Upper lobe of right lung (tissue), 1 donor: ENCODE measurements at regions not wholly inside any gene's neighbourhood (a gene's known extent, or its start where the extent isn't known, plus 50 kb on each side); places are given as distances from the start of the nearest gene placed in this dataset.
"Not testable (repeated sequence)": the region's sequence is repeated elsewhere in the genome, so short reads cannot be mapped to it uniquely, and the experiment has no call there.

Source experiments
- ATAC-seq: fragments of 200-7000 bp; cut with Tn5 transposase; one replicate; pipeline ENCODE4 v1.9.1; 2020; ENCODE audit warnings: mild to moderate bottlenecking, moderate library complexity
- DNase-seq: peaks from one replicate; pipeline ENCODE4 v3.0.0-alpha.2; 2020
- H3K27ac ChIP-seq: fragments of 200-600 bp; one replicate; pipeline ENCODE4 v1.8.0; 2022
- H3K27me3 ChIP-seq: fragments of 200-600 bp; one replicate; pipeline ENCODE4 v1.8.0; 2022; ENCODE audit warnings: mild to moderate bottlenecking
- H3K36me3 ChIP-seq: fragments of 200-600 bp; one replicate; pipeline ENCODE4 v1.8.0; 2022
- H3K4me1 ChIP-seq: fragments of 200-600 bp; one replicate; pipeline ENCODE4 v1.8.0; 2022
- H3K4me3 ChIP-seq: fragments of 200-600 bp; one replicate; pipeline ENCODE4 v1.8.0; 2022; ENCODE audit warnings: mild to moderate bottlenecking
- H3K9me3 ChIP-seq: fragments of 200-600 bp; one replicate; pipeline ENCODE4 v1.8.0; 2022
- intact Hi-C: fragments of 100-400 bp; cut with DNase I; formaldehyde crosslinking; loops from one replicate; pipeline ENCODE4 v1.11.0; 2022
- TF ChIP-seq, protein P1 (sequence below): fragments of 200-600 bp; IDR thresholded peaks from one replicate; pipeline ENCODE4 v1.8.0; 2022; ENCODE audit warnings: antibody characterized with exemption
- donor health status: DM: no; HTN: yes; CAD: no; lungs with severe emphysema.

DNA sequence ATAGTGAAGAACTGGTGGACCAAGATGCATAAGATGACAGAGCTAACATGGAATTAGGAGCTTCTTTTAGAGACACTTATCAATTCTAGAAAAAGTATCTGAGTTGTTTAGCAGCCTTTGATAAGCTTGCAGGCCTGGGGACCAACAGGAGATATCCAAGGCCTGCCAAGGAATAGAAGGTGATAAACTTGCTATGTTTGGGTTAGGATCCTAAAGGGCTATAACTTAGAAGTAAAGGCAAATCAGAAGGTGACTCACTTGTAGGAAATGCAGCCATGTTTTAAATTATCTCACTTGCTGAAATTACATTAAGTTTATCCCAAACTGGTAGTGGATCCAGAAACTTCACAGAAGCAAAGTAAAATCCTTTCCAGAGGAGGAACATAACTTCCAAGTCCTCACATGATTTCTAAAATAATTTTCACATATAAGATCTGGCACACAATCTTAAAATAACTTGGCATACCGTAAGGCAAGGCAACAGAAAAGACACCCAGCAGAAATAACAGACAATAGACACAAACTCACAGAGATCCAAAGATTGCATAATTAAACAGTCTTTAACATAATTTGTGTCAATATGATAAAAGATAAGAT lies 69.6 kb upstream of the TEAD1 start:
- H3K4me1 ChIP-seq, result no peaks in the 10 kb centered on the region
- TF ChIP-seq, protein P1, sequence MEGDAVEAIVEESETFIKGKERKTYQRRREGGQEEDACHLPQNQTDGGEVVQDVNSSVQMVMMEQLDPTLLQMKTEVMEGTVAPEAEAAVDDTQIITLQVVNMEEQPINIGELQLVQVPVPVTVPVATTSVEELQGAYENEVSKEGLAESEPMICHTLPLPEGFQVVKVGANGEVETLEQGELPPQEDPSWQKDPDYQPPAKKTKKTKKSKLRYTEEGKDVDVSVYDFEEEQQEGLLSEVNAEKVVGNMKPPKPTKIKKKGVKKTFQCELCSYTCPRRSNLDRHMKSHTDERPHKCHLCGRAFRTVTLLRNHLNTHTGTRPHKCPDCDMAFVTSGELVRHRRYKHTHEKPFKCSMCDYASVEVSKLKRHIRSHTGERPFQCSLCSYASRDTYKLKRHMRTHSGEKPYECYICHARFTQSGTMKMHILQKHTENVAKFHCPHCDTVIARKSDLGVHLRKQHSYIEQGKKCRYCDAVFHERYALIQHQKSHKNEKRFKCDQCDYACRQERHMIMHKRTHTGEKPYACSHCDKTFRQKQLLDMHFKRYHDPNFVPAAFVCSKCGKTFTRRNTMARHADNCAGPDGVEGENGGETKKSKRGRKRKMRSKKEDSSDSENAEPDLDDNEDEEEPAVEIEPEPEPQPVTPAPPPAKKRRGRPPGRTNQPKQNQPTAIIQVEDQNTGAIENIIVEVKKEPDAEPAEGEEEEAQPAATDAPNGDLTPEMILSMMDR, result no peak
- H3K36me3 ChIP-seq, result no peaks in the 10 kb centered on the region
- no peaks in the 10 kb centered on the region for H3K27me3 ChIP-seq
- H3K9me3 ChIP-seq, result no peaks in the 10 kb centered on the region
- DNase-seq, result no peak
- H3K4me3 ChIP-seq, result no peak overlapping the region
- intact Hi-C loops, result no loop called here
- ATAC-seq, result no peak
- H3K27ac ChIP-seq, result no peak overlapping the region

DNA sequence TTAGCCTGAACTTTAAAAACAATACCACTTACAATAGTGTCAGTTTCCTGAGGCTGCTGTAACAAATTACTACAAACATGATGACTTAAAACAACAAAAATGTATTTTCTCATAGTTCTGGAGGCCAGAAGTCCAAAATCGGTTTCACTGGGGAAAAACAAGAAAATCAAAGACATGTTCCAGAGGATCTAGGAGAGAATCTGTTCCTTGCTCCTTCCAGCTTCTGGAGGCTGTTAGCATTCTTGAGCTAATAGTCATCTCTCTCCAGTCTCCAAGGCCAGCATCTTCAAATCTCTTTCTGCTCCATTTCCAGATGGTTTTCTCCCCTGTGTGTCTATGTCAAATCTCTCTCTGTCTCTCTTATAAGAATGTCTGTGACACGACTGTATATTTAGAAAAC lies 67.6 kb upstream of the TEAD1 start:
- TF ChIP-seq, protein P1, result no peak
- Histone ChIP-seq H3K27me3 (no peaks in the 10 kb centered on the region), H3K9me3 (peaks cover 6% of the 10 kb centered on the region), H3K4me1 (no peaks in the 10 kb centered on the region), H3K36me3 (no peaks in the 10 kb centered on the region), H3K27ac (no peak overlapping the region), H3K4me3 (no peak overlapping the region)
- no peak for ATAC-seq
- no peak for DNase-seq
- intact Hi-C loops, result no loop called here

DNA sequence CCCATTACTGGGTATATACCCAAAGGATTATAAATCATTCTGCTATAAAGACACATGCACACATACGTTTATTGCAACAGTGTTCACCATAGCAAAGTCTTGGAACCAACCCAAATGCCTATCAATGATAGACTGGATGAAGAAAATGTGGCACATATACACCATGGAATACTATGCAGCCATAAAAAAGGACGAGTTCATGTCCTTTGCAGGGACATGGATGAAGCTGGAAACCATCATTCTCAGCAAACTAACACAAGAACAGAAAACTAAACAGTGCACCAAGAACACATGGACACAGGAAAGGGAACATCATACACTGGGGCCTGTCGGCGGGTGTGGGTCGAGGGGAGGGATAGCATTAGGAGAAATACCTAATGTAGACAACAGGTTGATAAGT lies 65.5 kb upstream of the TEAD1 start:
- H3K27ac ChIP-seq, H3K27me3 ChIP-seq, H3K9me3 ChIP-seq, H3K4me1 ChIP-seq, H3K4me3 ChIP-seq, ATAC-seq, intact Hi-C loops, DNase-seq, H3K36me3 ChIP-seq: not testable (repeated sequence)

DNA sequence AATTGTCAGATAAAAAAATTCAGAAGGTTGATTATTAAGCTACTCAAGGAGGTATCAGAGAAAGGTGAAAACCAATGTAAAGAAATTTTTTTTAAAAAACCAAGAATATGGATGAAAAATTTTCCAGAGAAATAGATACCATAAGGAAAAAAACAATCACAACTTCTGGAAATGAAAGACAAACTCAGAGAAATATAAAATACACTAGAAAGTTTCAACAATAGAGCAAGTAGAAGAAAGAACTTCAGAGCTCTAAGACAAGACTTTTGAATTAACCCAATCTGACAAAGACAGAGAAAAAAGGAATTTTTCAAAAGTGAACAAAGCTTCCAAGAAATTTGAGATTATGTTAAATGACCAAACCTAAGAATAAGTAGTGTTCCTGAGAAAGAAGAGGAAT lies 62.9 kb upstream of the TEAD1 start:
- DNase-seq, result no peak
- Histone ChIP-seq H3K9me3 (peaks cover 6% of the 10 kb centered on the region), H3K27me3 (no peaks in the 10 kb centered on the region), H3K27ac (no peak overlapping the region), H3K36me3 (no peaks in the 10 kb centered on the region), H3K4me1 (no peaks in the 10 kb centered on the region), H3K4me3 (no peak overlapping the region)
- ATAC-seq, result no peak
- intact Hi-C loops, result no loop called here
- TF ChIP-seq, protein P1, result no peak

DNA sequence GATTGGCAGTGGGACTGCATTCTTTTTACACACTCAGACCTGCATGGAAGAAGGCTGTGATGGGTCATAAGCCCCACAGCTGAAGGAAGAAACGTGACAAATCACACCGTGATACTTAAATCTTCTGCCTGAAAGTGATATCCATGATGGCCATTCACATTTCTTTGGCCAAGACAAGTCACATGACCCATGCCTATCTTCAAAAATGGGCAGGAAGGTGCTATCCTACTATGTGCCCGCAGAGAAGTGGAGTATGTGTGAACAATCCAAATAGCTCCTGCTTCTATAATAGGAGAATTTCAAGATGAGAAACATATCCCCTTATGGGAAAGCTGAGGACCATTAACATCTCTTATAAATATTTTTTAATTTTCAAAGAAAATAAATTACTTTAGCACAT lies 56.6 kb upstream of the TEAD1 start:
- ATAC-seq (no peak), DNase-seq (no peak)
- Histone ChIP-seq H3K36me3 (no peaks in the 10 kb centered on the region), H3K27me3 (no peaks in the 10 kb centered on the region), H3K4me1 (no peaks in the 10 kb centered on the region), H3K27ac (no peak overlapping the region), H3K4me3 (no peak overlapping the region), H3K9me3 (no peaks in the 10 kb centered on the region)
- TF ChIP-seq, protein P1, result no peak
- intact Hi-C loops, result no loop called here

DNA sequence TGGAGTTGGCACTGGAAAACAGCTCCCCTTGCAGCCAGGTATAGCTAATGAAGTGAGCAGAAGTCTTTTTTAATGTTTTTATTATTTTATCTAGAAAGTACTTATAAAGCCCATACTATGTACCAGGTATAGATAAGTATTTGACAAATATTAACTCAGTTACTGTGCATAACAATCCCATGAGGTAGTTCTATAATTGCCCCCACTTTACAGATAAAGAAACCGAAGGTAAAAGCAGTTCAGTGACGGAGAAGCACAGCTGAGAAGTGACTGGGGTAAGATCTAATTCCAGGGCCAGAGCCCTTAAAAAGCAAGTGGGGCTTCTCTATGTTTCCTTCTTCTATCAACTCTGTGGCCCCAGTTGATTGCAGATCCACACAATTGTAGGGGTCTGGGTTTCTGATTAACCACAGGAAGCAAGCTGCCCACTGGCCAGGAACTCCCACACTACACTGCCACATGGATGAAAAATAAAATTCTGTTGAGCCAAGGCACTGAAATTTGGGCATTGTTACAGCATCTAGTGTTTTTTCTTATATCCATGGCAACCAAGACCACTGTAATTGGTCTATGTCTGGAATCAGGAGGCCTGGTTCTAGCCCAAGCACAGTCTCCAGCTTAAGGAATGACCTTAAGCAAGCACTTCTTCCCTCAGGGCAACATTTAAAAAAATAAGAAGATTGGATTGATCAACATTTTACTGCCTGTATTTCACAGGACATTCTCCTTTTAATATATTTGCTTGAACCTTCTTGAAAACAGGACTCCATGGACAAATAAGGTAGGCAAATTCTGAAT lies 55.3 kb upstream of the TEAD1 start:
- H3K27me3 ChIP-seq, result no peaks in the 10 kb centered on the region
- H3K4me3 ChIP-seq, result no peak overlapping the region
- intact Hi-C loops, result no loop called here
- H3K4me1 ChIP-seq, result no peaks in the 10 kb centered on the region
- ATAC-seq (peak; percentile 39), DNase-seq (no peak)
- H3K9me3 ChIP-seq, result no peaks in the 10 kb centered on the region
- no peak overlapping the region for H3K27ac ChIP-seq
- TF ChIP-seq, protein P1, result no peak
- H3K36me3 ChIP-seq, result no peaks in the 10 kb centered on the region
